MM.1S (cell line): ENCODE measurements at regions not wholly inside any gene's neighbourhood (a gene's known extent, or its start where the extent isn't known, plus 50 kb on each side); places are given as distances from the start of the nearest gene placed in this dataset.

Experiments used
- EZH2 ChIP-seq: fragments of 300-600 bp; sonication (generic); optimal IDR thresholded peaks from 2 replicates; pipeline ENCODE3; 2017; ENCODE audit warnings: low read depth, mild to moderate bottlenecking, antibody characterized with exemption, low read length, mixed read lengths
- TF ChIP-seq, protein P1 (sequence below): fragments of 300-600 bp; sonication (generic); IDR thresholded peaks from 2 replicates; pipeline ENCODE4 v1.5.1; 2016; ENCODE audit warnings: antibody characterized with exemption, low read length, mixed read lengths

DNA sequence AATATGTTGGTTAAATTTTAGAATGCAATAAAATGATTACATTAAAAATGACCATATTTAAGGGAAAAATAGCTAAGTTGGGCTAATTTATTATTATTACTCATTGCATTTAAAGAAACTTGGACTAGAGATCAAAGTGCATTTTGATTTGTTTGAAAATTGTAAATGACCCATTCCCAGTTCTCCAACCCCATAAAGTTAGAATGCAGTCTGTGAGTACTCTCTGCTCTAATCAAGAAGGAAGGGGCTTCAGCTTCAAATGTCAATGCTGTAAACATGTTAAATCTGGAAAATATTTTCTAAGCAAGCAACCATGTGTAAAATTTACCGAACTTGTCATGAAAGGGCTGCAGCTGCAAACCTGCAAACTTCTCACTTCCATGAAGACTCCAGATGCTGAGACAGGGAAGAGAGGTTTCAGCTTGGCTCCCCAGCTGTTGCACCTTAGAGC, 232.7 kb downstream of the TTLL7 start:
- TF ChIP-seq, protein P1, sequence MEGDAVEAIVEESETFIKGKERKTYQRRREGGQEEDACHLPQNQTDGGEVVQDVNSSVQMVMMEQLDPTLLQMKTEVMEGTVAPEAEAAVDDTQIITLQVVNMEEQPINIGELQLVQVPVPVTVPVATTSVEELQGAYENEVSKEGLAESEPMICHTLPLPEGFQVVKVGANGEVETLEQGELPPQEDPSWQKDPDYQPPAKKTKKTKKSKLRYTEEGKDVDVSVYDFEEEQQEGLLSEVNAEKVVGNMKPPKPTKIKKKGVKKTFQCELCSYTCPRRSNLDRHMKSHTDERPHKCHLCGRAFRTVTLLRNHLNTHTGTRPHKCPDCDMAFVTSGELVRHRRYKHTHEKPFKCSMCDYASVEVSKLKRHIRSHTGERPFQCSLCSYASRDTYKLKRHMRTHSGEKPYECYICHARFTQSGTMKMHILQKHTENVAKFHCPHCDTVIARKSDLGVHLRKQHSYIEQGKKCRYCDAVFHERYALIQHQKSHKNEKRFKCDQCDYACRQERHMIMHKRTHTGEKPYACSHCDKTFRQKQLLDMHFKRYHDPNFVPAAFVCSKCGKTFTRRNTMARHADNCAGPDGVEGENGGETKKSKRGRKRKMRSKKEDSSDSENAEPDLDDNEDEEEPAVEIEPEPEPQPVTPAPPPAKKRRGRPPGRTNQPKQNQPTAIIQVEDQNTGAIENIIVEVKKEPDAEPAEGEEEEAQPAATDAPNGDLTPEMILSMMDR, result no peak
- TF ChIP-seq EZH2, result no peak
